Spleen (tissue), 11 donors: ENCODE measurements at regions not wholly inside any gene's neighbourhood (a gene's known extent, or its start where the extent isn't known, plus 50 kb on each side); places are given as distances from the start of the nearest gene placed in this dataset.
A peak's percentile ranks its signal among the peaks of the same experiment; 100 is the strongest.

Experiments used
- DNase-seq: peaks from one replicate; pipeline ENCODE4 v3.0.0-alpha.2; 2020
- H3K27ac ChIP-seq, 8 donors: fragments of 200-600 bp; sonication (generic) in 7 of 8; 1 replicate in 4 of 8; 2 replicates in 4 of 8; pipeline versions ENCODE4 v1.5.0 to v1.8.0; 2016 to 2021; ENCODE audit warnings: inconsistent platforms in 4 of 8, mild to moderate bottlenecking in 4 of 8, moderate library complexity in 1 of 8
- H3K27me3 ChIP-seq, 7 donors: fragments of 200-600 bp; sonication (generic) in 6 of 7; replicated peaks in 1 of 7; 1 replicate in 4 of 7; 2 replicates in 3 of 7; pipeline versions ENCODE4 v1.5.0 to v1.8.0; 2016 to 2021; ENCODE audit warnings: inconsistent platforms in 3 of 7, mild to moderate bottlenecking in 1 of 7
- H3K36me3 ChIP-seq, 6 donors: fragments of 200-600 bp; sonication (generic) in 5 of 6; 1 replicate in 4 of 6; 2 replicates in 2 of 6; pipeline versions ENCODE4 v1.5.0 to v1.8.0; 2016 to 2021; ENCODE audit warnings: inconsistent platforms in 2 of 6
- H3K4me1 ChIP-seq, 6 donors: fragments of 200-600 bp; sonication (generic) in 5 of 6; 1 replicate in 3 of 6; 2 replicates in 3 of 6; pipeline versions ENCODE4 v1.5.0 to v1.8.0; 2016 to 2021; ENCODE audit warnings: inconsistent platforms in 3 of 6
- H3K4me3 ChIP-seq, 8 donors: fragments of 200-600 bp; sonication (generic) in 7 of 8; 1 replicate in 4 of 8; 2 replicates in 4 of 8; pipeline versions ENCODE4 v1.5.0 to v1.8.0; 2016 to 2021; ENCODE audit warnings: inconsistent platforms in 4 of 8, mild to moderate bottlenecking in 4 of 8, moderate library complexity in 2 of 8
- H3K9me3 ChIP-seq, 8 donors: fragments of 200-600 bp; sonication (generic) in 7 of 8; 1 replicate in 4 of 8; 2 replicates in 4 of 8; pipeline versions ENCODE4 v1.5.0 to v1.8.0; 2016 to 2021; ENCODE audit warnings: inconsistent platforms in 4 of 8
- CTCF ChIP-seq, 11 experiments: fragments of 200-600 bp in 7 of 11; fragments of 450-650 bp in 4 of 11; sonication (generic) in 4 of 11; IDR thresholded peaks in 8 of 11; conservative IDR thresholded peaks in 3 of 11; 1 replicate in 7 of 11; 2 replicates in 4 of 11; pipeline versions ENCODE4 v1.4.0 to v1.8.0; 2016 to 2021; ENCODE audit warnings: antibody characterized with exemption in 11 of 11, inconsistent platforms in 4 of 11, mild to moderate bottlenecking in 1 of 11
- POLR2A ChIP-seq, 3 donors: fragments of 450-650 bp; IDR thresholded peaks; one replicate each; pipeline ENCODE4 v1.5.1; 2017; ENCODE audit warnings: antibody characterized with exemption in 3 of 3, mild to moderate bottlenecking in 1 of 3
- POLR2AphosphoS5 ChIP-seq, 3 donors: sonication (generic); formaldehyde crosslinking; IDR thresholded peaks; one replicate each; pipeline ENCODE4 v1.5.1; 2017; ENCODE audit warnings: antibody characterized with exemption in 3 of 3
- WGBS, 5 donors: extraction: QIAGEN DNeasy Blood & Tissue Kit in 3 of 5; methylation state at CpG; one replicate each; pipeline versions ENCODE4 v1.1.5 to v1.1.7; 2013 to 2018; 5-methylcytosine and 5-hydroxymethylcytosine counted together
- intact Hi-C: fragments of 100-400 bp; cut with DNase I; formaldehyde crosslinking; loops from one replicate; pipeline ENCODE4 v1.15.0; 2023; ENCODE audit warnings: low total_unique reads
- donor health status: healthy with polysubstance abuse.
- donor health status: DM: no; HTN: no; CAD: no; lungs with moderate emphysema.
- donor health status: DM: no; HTN: no; CAD: no.
- donor health status: Bipolar disorder and iron deficiency.
- donor health status: healthy.
- donor health status: DM: no; HTN: no; CAD: no.
- donor health status: DM: yes; HTN: yes; CAD: no.

GRCh38 chr3:124653797-124654469, 76.3 kb upstream of the UMPS start:
- Histone ChIP-seq H3K4me3 (no peak overlapping the region), H3K27me3 (no peaks in the 10 kb centered on the region), H3K27ac (peak overlapping the region in 6 of 8 donors; percentile 28 to 63 (median 54)), H3K36me3 (peaks cover 0 to 60% (median 7%) of the 10 kb centered on the region in 6 donors), H3K9me3 (no peaks in the 10 kb centered on the region), H3K4me1 (peaks cover 4 to 29% (median 19%) of the 10 kb centered on the region in 6 donors)
- intact Hi-C loops = no loop called here
- DNase-seq = no peak
- TF ChIP-seq POLR2A (IDR thresholded peaks at IDR 0.05) = no peak
- no peak for TF ChIP-seq CTCF (IDR thresholded peaks at IDR 0.05 in 8 of 11, conservative IDR thresholded peaks at IDR 0.05 in 3 of 11)
- TF ChIP-seq POLR2AphosphoS5 (IDR thresholded peaks at IDR 0.05) = peak in 2 of 3 donors; percentile 38 to 83
- WGBS, 5 donors = 40 to 52% (median 49%) methylated on average over 4 of the region's 4 CpGs

GRCh38 chr3:124654470-124654845, 75.8 kb upstream of the UMPS start:
- Histone ChIP-seq H3K36me3 (peaks cover 0 to 66% (median 7%) of the 10 kb centered on the region in 6 donors), H3K9me3 (no peaks in the 10 kb centered on the region), H3K4me3 (no peak overlapping the region), H3K27me3 (no peaks in the 10 kb centered on the region), H3K27ac (peak overlapping the region in 5 of 8 donors; percentile 24 to 52 (median 40)), H3K4me1 (peaks cover 4 to 29% (median 19%) of the 10 kb centered on the region in 6 donors)
- DNase-seq = no peak
- no peak for TF ChIP-seq POLR2AphosphoS5 (IDR thresholded peaks at IDR 0.05)
- TF ChIP-seq POLR2A (IDR thresholded peaks at IDR 0.05) = no peak
- no peak for TF ChIP-seq CTCF (IDR thresholded peaks at IDR 0.05 in 8 of 11, conservative IDR thresholded peaks at IDR 0.05 in 3 of 11)
- intact Hi-C loops = no loop called here

GRCh38 chr3:124656531-124656930, 73.7 kb upstream of the UMPS start:
- intact Hi-C loops = no loop called here
- H3K9me3 ChIP-seq = no peaks in the 10 kb centered on the region
- 90 to 99% (median 94%) methylated on average over 7 of the region's 7 CpGs for WGBS, 5 donors
- H3K27ac ChIP-seq = no peak overlapping the region
- H3K4me1 ChIP-seq = peaks cover 0 to 16% (median 6%) of the 10 kb centered on the region in 6 donors
- no peak for TF ChIP-seq CTCF (IDR thresholded peaks at IDR 0.05 in 8 of 11, conservative IDR thresholded peaks at IDR 0.05 in 3 of 11)
- no peak for TF ChIP-seq POLR2A (IDR thresholded peaks at IDR 0.05)
- no peak for TF ChIP-seq POLR2AphosphoS5 (IDR thresholded peaks at IDR 0.05)
- H3K27me3 ChIP-seq = no peaks in the 10 kb centered on the region
- H3K4me3 ChIP-seq = no peak overlapping the region
- no peak for DNase-seq
- peaks cover 0 to 61% (median 7%) of the 10 kb centered on the region in 6 donors for H3K36me3 ChIP-seq

- intact Hi-C loops = no loop called here
- no peak overlapping the region for H3K4me3 ChIP-seq
- no peak for DNase-seq
- H3K27ac ChIP-seq = no peak overlapping the region
- no peaks in the 10 kb centered on the region for H3K27me3 ChIP-seq
- WGBS, 5 donors = 63 to 71% (median 70%) methylated on average over 4 of the region's 4 CpGs
- H3K4me1 ChIP-seq = peaks cover 0 to 16% (median 6%) of the 10 kb centered on the region in 6 donors
- H3K36me3 ChIP-seq = peaks cover 0 to 61% (median 7%) of the 10 kb centered on the region in 6 donors
- TF ChIP-seq POLR2A (IDR thresholded peaks at IDR 0.05) = no peak
- no peak for TF ChIP-seq CTCF (IDR thresholded peaks at IDR 0.05 in 8 of 11, conservative IDR thresholded peaks at IDR 0.05 in 3 of 11)
- no peak for TF ChIP-seq POLR2AphosphoS5 (IDR thresholded peaks at IDR 0.05)
- no peaks in the 10 kb centered on the region for H3K9me3 ChIP-seq
Observed at GRCh38 chr3:124657138-124657537, 73.1 kb upstream of the UMPS start.
